ENCODE measurements at regions not wholly inside any gene's neighbourhood (a gene's known extent, or its start where the extent isn't known, plus 50 kb on each side); places are given as distances from the start of the nearest gene placed in this dataset.

GRCh38 chr22:34330432-34330831 lies 410.2 kb upstream of the LARGE1 start:
- DNase-seq (ENCODE audit: low read depth): no peak
- H3K4me3 ChIP-seq (ENCODE audit: control insufficient read depth, low read depth, low read length): no peak overlapping the region
- no peak for TF ChIP-seq CTCF (conservative IDR thresholded peaks at IDR 0.05; ENCODE audit: control insufficient read depth, insufficient read depth, low read depth, low read length)

GRCh38 chr22:34333285-34333684 lies 413.0 kb upstream of the LARGE1 start:
- no peak for TF ChIP-seq CTCF (conservative IDR thresholded peaks at IDR 0.05; ENCODE audit: control insufficient read depth, insufficient read depth, low read depth, low read length)
- DNase-seq (ENCODE audit: low read depth): no peak

GRCh38 chr22:34334893-34335292 lies 414.6 kb upstream of the LARGE1 start:
- peak; percentile 1 for DNase-seq (ENCODE audit: low read depth)
- H3K4me3 ChIP-seq (ENCODE audit: control insufficient read depth, low read depth, low read length): no peak overlapping the region
- no peak for TF ChIP-seq CTCF (conservative IDR thresholded peaks at IDR 0.05; ENCODE audit: control insufficient read depth, insufficient read depth, low read depth, low read length)

More at GRCh38 chr22:34333285-34333684, 413.0 kb upstream of the LARGE1 start:
- H3K4me3 ChIP-seq (ENCODE audit: control insufficient read depth, low read depth, low read length): no peak overlapping the region

- H3K4me3 ChIP-seq (ENCODE audit: control insufficient read depth, low read depth, low read length): no peak overlapping the region
- no peak for DNase-seq (ENCODE audit: low read depth)
- no peak for TF ChIP-seq CTCF (conservative IDR thresholded peaks at IDR 0.05; ENCODE audit: control insufficient read depth, insufficient read depth, low read depth, low read length)
Measured at GRCh38 chr22:34344702-34345101, 424.4 kb upstream of the LARGE1 start.

- TF ChIP-seq CTCF (conservative IDR thresholded peaks at IDR 0.05; ENCODE audit: control insufficient read depth, insufficient read depth, low read depth, low read length): no peak
- H3K4me3 ChIP-seq (ENCODE audit: control insufficient read depth, low read depth, low read length): no peak overlapping the region
- DNase-seq (ENCODE audit: low read depth): no peak
Measured at GRCh38 chr22:34354071-34354817, 434.0 kb upstream of the LARGE1 start.

- no peak for DNase-seq (ENCODE audit: low read depth)
- H3K4me3 ChIP-seq (ENCODE audit: control insufficient read depth, low read depth, low read length): no peak overlapping the region
- no peak for TF ChIP-seq CTCF (conservative IDR thresholded peaks at IDR 0.05; ENCODE audit: control insufficient read depth, insufficient read depth, low read depth, low read length)
Measured at GRCh38 chr22:34356481-34356880, 436.2 kb upstream of the LARGE1 start.
